NCI-H446 (cell line): ENCODE measurements at regions not wholly inside any gene's neighbourhood (a gene's known extent, or its start where the extent isn't known, plus 50 kb on each side); places are given as distances from the start of the nearest gene placed in this dataset.

Experiments used
- DNase-seq, 2 experiments: peaks; one replicate each; lab custom pipeline; 2025; lab: John Stamatoyannopoulos, UW

DNA sequence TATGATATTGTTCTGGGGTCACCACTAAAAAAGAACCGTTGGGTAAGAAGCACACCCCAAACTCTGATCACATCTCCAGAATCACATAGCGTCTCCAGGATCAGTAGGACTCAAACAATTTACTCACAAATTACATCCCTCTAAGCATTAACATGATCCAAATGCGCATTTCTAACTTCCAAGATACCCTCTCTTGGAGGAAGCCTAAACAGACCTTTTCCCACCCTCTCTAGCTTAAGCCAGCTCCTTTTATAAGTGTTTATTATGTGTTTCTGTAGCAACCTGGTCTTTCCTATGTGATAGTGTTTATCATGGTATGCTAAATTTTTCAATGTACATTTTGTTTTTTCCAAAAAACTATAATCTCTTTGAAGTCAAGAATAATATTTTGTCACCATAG is 1846.5 kb downstream of the OLFM4 start:
- no peak for DNase-seq

DNA sequence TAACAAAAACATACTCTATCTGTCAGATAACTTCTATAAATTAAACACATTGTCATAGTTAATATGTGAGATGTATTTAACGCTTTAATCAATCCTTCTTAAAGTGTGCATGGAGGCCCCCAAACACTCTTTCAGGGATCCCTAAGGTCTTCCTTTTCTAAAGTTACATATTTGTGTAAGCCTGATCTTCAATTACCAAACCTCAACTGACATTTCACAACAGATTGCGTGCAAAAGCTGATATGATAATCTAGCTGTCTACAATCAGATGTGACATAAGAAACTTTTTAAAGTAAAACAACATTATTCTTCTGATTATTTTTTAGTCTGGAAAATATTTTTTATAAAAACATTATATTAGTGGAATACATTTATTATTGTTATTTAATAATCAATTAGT is 1850.4 kb downstream of the OLFM4 start:
- DNase-seq = no peak

DNA sequence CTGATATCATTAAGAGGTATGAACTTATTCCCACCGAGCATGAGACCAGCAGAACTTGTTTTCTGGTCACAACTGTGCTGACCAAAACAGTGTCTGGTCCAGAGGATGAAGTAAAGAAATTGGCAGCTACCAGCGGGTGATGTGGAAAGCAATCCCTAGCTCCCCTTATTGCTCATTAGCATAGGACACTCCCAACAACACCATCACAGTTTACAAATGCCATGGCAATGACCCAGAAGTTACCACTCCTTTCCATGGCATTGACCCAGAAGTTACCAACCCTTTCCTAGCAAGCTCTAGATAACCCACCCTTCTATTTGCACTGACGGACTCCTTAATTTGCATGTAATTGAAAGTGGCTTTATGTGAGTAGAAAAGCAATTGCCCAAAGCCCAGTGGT is 1856.1 kb downstream of the OLFM4 start:
- no peak for DNase-seq

DNA sequence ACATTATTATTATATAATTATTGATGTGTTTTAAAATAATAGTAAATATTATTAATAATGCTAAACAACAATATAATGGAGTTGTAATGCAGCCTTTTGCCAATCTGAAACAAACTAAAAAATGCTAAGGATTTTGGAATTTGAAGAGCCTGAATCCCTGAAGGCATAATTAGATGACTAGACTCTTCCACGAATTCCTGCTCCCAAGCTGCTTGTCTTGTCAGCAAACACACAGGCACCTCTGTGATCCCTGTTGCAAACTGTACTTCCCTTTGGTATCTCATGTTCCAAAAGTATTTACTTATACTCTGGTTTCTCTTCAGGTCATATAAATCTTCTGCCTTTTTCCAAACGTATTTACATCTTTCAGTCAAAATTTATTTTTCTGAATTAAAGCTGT is 1862.4 kb downstream of the OLFM4 start:
- no peak for DNase-seq

DNA sequence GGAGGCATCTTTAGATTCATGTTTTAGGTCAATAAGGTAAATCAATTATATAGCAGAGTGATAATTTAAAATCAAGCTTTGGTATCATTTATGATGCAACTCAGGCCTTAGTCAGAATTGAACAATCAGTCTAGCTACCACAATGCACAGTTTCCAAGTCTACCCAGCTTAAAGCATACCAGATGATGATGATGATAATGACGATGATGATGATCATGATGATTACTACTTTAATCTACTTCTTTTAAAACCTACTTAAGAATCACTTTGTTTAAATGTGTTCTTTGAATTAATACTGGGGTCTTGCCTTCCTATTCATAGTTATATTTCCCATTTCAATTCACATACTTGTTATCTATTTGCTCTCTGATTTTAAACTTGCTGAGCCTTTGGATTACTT is 1872.7 kb downstream of the OLFM4 start:
- DNase-seq = no peak

- no peak for DNase-seq
Observed at GRCh38 chr13:54912367-54912766, 1883.8 kb downstream of the OLFM4 start.

GRCh38 chr13:54913668-54914067 is 1885.1 kb downstream of the OLFM4 start:
- no peak for DNase-seq

DNA sequence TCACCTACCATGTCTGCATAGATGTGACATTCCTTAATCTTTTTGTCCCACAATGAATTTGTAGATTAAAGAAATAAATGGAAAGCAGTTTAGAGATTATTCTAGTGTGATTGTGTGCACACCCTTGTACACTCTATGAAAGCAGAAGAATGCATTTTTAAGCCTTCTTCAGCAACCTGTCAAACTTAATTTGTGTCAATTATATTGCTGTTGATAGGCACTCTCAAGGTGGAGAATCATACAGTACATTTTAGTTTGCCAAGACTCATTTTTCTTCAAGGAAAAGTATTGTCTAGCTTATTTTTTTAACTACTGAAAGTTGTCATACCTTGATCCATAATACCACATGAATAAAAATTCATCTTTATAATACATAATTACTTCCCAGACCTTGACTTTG is 1898.9 kb downstream of the OLFM4 start:
- DNase-seq = no peak

DNA sequence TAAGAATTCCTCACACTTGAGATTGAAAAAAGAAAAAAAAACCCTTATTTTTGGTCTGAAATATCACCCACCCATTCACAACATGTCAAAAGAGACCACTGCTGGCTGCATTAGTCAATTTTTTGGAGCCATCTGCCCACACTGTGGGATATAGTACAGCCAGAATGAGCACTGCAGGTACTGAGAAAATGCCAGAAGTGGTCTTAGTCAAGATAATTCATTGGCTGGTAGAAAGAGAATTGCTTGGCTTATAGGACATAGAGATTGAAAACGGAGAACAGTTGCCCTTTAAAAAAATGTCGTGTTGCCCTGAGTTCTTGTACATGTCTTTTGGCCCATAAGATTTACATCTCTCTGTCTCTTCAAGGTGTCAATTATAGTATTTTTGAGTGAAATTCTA is 1899.5 kb downstream of the OLFM4 start:
- DNase-seq = no peak

- DNase-seq = no peak
Observed at GRCh38 chr13:54934121-54934520, 1905.5 kb downstream of the OLFM4 start.

- no peak for DNase-seq
Observed at GRCh38 chr13:54945973-54946372, 1917.4 kb downstream of the OLFM4 start.

GRCh38 chr13:54949735-54950134 is 1921.1 kb downstream of the OLFM4 start:
- DNase-seq = no peak

GRCh38 chr13:54950546-54950945 is 1921.9 kb downstream of the OLFM4 start:
- DNase-seq = no peak

GRCh38 chr13:54953786-54954185 is 1925.2 kb downstream of the OLFM4 start:
- no peak for DNase-seq

DNA sequence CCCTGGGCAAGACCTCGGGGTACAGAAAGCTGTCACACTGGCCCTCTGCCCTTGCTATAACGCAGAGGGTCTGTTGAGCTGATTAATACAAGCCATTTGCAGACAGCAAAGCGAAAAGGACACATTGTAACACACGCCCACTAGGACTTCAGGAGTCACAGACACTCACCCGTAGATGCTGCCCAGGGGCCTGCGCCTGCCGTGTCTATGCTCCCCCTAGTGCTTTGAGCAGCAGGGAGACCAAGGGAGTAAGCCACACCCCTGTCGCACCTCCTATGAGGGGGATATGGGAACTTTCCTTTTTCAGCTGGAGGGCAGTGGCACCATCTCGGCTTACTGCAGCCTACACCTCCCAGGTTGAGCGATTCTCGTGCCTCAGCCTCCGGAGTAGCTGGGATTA is 1930.2 kb downstream of the OLFM4 start:
- DNase-seq = no peak

GRCh38 chr13:54965881-54966280 is 1937.3 kb downstream of the OLFM4 start:
- DNase-seq = no peak

DNA sequence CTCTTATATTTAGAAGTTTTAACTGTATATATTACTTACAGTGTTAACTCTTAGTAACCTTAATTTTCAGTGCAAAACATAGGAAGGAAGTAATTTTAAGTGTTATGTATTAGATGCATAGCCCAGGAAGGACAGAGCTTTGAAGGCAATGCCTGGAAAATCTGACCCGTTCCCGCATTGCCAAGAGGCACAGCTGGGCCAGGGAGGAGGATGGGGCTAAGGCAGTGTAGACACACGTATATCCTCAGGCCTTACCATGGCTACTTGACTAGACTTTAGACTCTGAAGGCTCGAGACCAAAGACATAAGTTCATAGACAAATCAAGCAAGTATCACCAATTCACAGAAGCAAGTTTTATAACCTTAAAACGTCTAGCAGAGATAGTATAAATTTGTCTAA is 1944.2 kb downstream of the OLFM4 start:
- no peak for DNase-seq

- no peak for DNase-seq
Observed at GRCh38 chr13:54975676-54976075, 1947.1 kb downstream of the OLFM4 start.

GRCh38 chr13:54980651-54981050 is 1952.0 kb downstream of the OLFM4 start:
- DNase-seq = no peak

GRCh38 chr13:54989418-54989817 is 1960.8 kb downstream of the OLFM4 start:
- DNase-seq = no peak

DNA sequence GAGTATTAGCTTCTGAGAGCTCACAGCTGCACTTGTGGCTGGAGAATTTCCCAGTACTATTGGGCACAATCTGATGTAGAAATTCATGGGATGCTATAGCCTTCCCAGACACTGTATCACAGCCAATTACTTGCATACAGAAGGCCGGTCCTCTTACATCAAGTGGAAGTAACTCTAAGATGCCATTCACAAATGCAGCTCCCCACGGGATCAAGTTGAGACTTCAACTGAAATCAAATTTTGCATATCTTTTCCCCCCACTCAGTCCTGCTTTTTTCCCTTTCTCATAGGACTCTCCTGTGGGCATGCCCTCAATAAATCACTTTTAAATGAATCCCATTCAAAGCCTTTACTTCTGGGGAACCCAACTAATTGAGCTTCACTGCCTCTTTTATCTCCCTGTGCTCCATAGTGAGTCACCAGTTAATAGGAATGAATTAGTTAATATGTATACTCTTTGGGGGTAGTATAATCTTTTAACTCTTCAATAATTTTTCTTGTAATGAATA is 1970.8 kb downstream of the OLFM4 start:
- DNase-seq = no peak

- no peak for DNase-seq
Observed at GRCh38 chr13:55000043-55000442, 1971.4 kb downstream of the OLFM4 start.

DNA sequence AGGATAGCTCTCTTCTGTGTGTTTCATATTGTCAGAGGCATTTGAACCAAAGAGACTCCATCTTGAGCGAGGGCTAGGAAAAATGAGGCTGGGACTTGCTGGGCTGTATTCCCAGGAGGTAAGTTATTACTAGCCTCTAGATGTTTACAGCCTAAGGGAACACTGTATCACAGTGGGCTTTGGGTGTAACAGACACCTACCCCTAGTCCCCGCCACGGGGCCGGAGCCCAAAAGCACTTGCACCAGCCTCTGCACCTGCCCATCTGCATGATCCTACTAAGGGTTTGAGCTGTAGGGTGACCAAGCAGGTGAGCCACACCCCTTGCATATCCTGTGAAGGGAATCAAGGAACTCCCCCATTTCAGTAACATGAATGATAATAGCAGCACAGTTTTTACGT is 1972.2 kb downstream of the OLFM4 start:
- DNase-seq = no peak

- no peak for DNase-seq
Observed at GRCh38 chr13:55001881-55002280, 1973.3 kb downstream of the OLFM4 start.

GRCh38 chr13:55007681-55008080 is 1979.1 kb downstream of the OLFM4 start:
- no peak for DNase-seq
